Calu3 (cell line): ENCODE measurements at regions not wholly inside any gene's neighbourhood (a gene's known extent, or its start where the extent isn't known, plus 50 kb on each side); places are given as distances from the start of the nearest gene placed in this dataset.
A peak's percentile ranks its signal among the peaks of the same experiment; 100 is the strongest.

Experiments used
- BruUV-seq: library from RNA; stranded (reverse); fragments of 400-500 nt; replicated peaks from 2 replicates; lab custom pipeline; 2021; lab: Mats Ljungman, UMichigan
- CTCF ChIA-PET: fragments of 300-600 bp; sonication (Branson Sonifier 250); formaldehyde crosslinking; loops from one replicate; lab custom pipeline; 2022; ENCODE audit warnings: antibody characterized with exemption; lab: Charles Lee
- DNase-seq: peaks from one replicate; pipeline ENCODE4 v3.0.0; 2022
- H3K27ac Mint-ChIP-seq: one replicate; pipeline ENCODE4 v1.8.0; 2022; ENCODE audit warnings: mixed read lengths; ENCODE audit not compliant: unreplicated experiment
- H3K27me3 Mint-ChIP-seq: one replicate; pipeline ENCODE4 v1.8.0; 2022; ENCODE audit warnings: mixed read lengths; ENCODE audit not compliant: unreplicated experiment
- H3K36me3 Mint-ChIP-seq: one replicate; pipeline ENCODE4 v1.8.0; 2022; ENCODE audit warnings: mild to moderate bottlenecking, moderate library complexity, mixed read lengths; ENCODE audit not compliant: insufficient read depth, unreplicated experiment
- H3K4me1 Mint-ChIP-seq: one replicate; pipeline ENCODE4 v1.8.0; 2022; ENCODE audit warnings: mild to moderate bottlenecking, low read depth, mixed read lengths; ENCODE audit not compliant: unreplicated experiment
- H3K4me3 Mint-ChIP-seq: one replicate; pipeline ENCODE4 v1.8.0; 2022; ENCODE audit warnings: mild to moderate bottlenecking, low read depth, moderate library complexity, mixed read lengths; ENCODE audit not compliant: unreplicated experiment
- H3K9me3 Mint-ChIP-seq: one replicate; pipeline ENCODE4 v1.8.0; 2022; ENCODE audit warnings: low read depth, mixed read lengths; ENCODE audit not compliant: unreplicated experiment
- intact Hi-C: fragments of 100-400 bp; cut with micrococcal nuclease; formaldehyde crosslinking; loops from one replicate; pipeline ENCODE4 v1.10.0; 2022; ENCODE audit not compliant: unreplicated experiment
- TF ChIP-seq, protein P1 (sequence below): fragments of 200-600 bp; IDR thresholded peaks from one replicate; pipeline ENCODE4 v1.8.0; 2022; ENCODE audit warnings: antibody characterized with exemption; ENCODE audit not compliant: unreplicated experiment

DNA sequence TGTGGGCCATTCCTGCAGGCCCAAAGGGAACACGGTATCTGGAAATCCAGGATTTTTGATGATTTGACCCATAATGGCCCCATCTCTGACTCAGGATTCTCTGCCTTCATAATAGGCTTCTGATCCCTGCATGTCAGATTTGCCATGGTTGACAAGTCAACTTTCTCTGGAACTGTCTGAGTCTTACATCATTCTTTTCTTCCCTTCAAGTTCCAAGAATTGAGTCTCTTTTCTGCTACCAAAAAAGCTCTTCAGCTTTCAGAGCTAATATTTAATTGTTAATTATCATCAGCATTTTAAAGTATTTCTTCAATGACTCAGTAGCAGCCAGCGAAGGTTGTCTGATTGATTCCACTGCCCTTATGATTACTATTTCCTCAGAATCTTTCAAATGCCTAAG, 244.4 kb upstream of the COL8A1 start:
- CTCF ChIA-PET: no interaction called here
- intact Hi-C loops: no loop called here
- no peak for DNase-seq
- no TSS peak for BruUV-seq
- TF ChIP-seq, protein P1, sequence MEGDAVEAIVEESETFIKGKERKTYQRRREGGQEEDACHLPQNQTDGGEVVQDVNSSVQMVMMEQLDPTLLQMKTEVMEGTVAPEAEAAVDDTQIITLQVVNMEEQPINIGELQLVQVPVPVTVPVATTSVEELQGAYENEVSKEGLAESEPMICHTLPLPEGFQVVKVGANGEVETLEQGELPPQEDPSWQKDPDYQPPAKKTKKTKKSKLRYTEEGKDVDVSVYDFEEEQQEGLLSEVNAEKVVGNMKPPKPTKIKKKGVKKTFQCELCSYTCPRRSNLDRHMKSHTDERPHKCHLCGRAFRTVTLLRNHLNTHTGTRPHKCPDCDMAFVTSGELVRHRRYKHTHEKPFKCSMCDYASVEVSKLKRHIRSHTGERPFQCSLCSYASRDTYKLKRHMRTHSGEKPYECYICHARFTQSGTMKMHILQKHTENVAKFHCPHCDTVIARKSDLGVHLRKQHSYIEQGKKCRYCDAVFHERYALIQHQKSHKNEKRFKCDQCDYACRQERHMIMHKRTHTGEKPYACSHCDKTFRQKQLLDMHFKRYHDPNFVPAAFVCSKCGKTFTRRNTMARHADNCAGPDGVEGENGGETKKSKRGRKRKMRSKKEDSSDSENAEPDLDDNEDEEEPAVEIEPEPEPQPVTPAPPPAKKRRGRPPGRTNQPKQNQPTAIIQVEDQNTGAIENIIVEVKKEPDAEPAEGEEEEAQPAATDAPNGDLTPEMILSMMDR: no peak
- H3K9me3 Mint-ChIP-seq: peaks cover 4% of the 10 kb centered on the region
- H3K27me3 Mint-ChIP-seq: no peaks in the 10 kb centered on the region
- H3K4me3 Mint-ChIP-seq: no peak overlapping the region
- H3K36me3 Mint-ChIP-seq: no peaks in the 10 kb centered on the region
- peak overlapping the region; percentile 19 for H3K27ac Mint-ChIP-seq
- peaks cover 18% of the 10 kb centered on the region for H3K4me1 Mint-ChIP-seq

DNA sequence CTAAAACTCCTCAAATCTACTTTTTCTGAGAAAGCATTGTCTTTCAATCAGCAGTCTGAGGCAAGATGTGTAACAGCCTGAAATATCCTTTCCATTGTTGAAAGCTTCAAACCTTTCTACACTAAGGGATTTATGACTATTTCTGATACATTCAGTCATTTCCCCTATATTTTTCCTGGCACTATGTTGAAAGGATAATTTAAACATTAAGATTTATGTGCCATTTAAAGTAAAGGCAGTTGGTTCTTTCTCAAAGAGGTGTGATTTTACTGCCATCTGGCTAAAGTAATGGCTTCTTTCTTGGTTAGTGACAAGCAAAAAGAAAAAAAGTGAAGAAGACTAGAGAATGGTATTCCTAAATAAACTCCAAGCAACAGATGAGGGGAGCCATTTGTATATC, 249.6 kb upstream of the COL8A1 start:
- TF ChIP-seq, protein P1: no peak
- BruUV-seq: no TSS peak
- no peaks in the 10 kb centered on the region for H3K27me3 Mint-ChIP-seq
- no peaks in the 10 kb centered on the region for H3K36me3 Mint-ChIP-seq
- no peak for DNase-seq
- H3K4me3 Mint-ChIP-seq: no peak overlapping the region
- CTCF ChIA-PET: no interaction called here
- no peak overlapping the region for H3K27ac Mint-ChIP-seq
- intact Hi-C loops: no loop called here
- no peaks in the 10 kb centered on the region for H3K9me3 Mint-ChIP-seq
- H3K4me1 Mint-ChIP-seq: no peaks in the 10 kb centered on the region

DNA sequence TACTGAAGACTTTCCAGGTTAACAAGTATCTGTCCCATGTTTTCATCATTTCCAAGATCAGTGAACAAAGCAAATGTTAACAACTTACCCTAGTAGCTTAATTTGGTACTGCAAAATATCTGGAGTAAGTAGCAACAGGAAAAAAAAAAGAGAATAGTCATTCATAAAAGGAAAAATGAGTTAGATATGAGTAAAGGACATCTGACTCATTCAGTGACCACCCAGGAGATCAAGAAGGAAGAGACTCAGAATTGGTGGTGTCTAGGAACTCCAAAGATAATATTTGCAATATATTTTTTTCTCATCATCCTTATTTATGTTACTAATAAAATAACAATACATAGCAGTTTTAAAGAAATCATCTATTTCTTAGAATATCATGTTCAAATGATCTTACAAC, 253.8 kb upstream of the COL8A1 start:
- no peaks in the 10 kb centered on the region for H3K27me3 Mint-ChIP-seq
- CTCF ChIA-PET: no interaction called here
- H3K27ac Mint-ChIP-seq: no peak overlapping the region
- intact Hi-C loops: no loop called here
- no peaks in the 10 kb centered on the region for H3K36me3 Mint-ChIP-seq
- BruUV-seq: no TSS peak
- no peak for DNase-seq
- no peaks in the 10 kb centered on the region for H3K4me1 Mint-ChIP-seq
- H3K9me3 Mint-ChIP-seq: no peaks in the 10 kb centered on the region
- TF ChIP-seq, protein P1: no peak
- no peak overlapping the region for H3K4me3 Mint-ChIP-seq

DNA sequence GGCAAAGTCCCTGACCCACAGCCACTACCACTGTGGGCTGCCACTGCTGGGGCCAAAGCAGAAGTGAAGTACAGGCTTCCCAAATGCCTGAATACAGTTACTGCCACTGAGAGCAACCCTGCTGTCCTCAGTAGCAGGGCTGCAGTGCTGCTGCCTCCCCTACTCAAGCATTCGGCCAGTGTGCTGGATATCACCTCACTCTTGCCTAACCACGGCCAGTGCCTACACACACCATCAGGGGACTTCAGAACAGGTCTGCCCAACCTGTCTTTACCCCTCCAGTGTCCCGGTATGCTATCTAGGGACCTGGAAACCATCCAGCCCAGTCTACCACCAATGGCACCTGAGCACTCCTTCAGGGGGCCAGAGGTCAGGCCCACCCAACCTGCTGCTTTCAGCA, 261.5 kb upstream of the COL8A1 start:
- Mint-ChIP-seq H3K36me3 (no peaks in the 10 kb centered on the region), H3K27me3 (no peaks in the 10 kb centered on the region), H3K4me3 (no peak overlapping the region), H3K4me1 (no peaks in the 10 kb centered on the region), H3K9me3 (no peaks in the 10 kb centered on the region), H3K27ac (no peak overlapping the region)
- intact Hi-C loops: no loop called here
- DNase-seq: no peak
- TF ChIP-seq, protein P1: no peak
- BruUV-seq: no TSS peak
- CTCF ChIA-PET: no interaction called here
